GM23248 (cell line): ENCODE measurements at regions not wholly inside any gene's neighbourhood (a gene's known extent, or its start where the extent isn't known, plus 50 kb on each side); places are given as distances from the start of the nearest gene placed in this dataset.

Experiments
- EZH2 ChIP-seq: fragments of 200-600 bp; sonication (generic); IDR thresholded peaks from 2 replicates; pipeline ENCODE4 v1.6.1; 2018; ENCODE audit warnings: antibody characterized with exemption, mild to moderate bottlenecking; ENCODE audit not compliant: insufficient read depth, poor library complexity, severe bottlenecking
- EZH2phosphoT487 ChIP-seq: fragments of 200-600 bp; sonication (generic); IDR thresholded peaks from 2 replicates; pipeline ENCODE4 v1.6.1; 2018; ENCODE audit warnings: antibody characterized with exemption, moderate library complexity, mild to moderate bottlenecking, low read depth; ENCODE audit not compliant: insufficient read depth

DNA sequence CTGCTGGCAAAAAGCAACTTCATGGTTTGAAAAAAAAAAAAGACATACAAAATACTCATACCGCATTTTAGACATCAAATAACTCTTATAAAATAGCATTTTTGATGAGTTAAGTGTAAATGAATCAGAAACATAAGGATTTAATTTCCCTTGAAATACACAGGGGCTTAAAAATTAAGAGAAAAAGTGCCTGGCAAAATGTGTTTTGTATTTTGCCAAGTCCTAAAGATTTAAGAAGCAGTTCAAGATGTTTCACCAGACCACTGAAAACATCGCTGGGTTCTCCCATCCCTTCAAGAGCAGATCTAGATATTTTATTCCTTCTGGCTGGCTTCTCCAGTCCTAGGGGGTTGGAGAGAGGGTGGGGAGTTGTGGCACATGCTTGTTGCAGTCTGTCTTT, 396.4 kb downstream of the INHBA start:
- no peak for TF ChIP-seq EZH2
- no peak for TF ChIP-seq EZH2phosphoT487
